Keratinocyte (primary cell): ENCODE measurements at regions not wholly inside any gene's neighbourhood (a gene's known extent, or its start where the extent isn't known, plus 50 kb on each side); places are given as distances from the start of the nearest gene placed in this dataset.

Experiments used
- DNase-seq: peaks from one replicate; pipeline ENCODE4 v3.0.0-alpha.2; 2011; ENCODE audit warnings: low read depth, missing footprints, low spot score
- FAIRE-seq: peaks from 2 replicates; lab custom pipeline; 2011; peaks lifted over from hg19 to GRCh38; lab: Jason Lieb, UNC
- H2AFZ ChIP-seq: 2 replicates; pipeline ENCODE4 v1.6.0; 2012; ENCODE audit warnings: low read length, control low read depth, inconsistent platforms; ENCODE audit not compliant: control insufficient read depth
- H3K27ac ChIP-seq: 2 replicates; pipeline ENCODE4 v1.5.1; 2011; ENCODE audit warnings: low read length; ENCODE audit not compliant: control insufficient read depth, insufficient read depth
- H3K27me3 ChIP-seq: 3 replicates; pipeline ENCODE4 v1.6.0; 2011; ENCODE audit warnings: low read length; ENCODE audit not compliant: control insufficient read depth, insufficient read depth; ENCODE audit errors: extremely low read depth
- H3K36me3 ChIP-seq, 2 experiments: 2 replicates in 1 of 2; 3 replicates in 1 of 2; pipeline ENCODE4 v1.5.1; 2011; ENCODE audit warnings: low read length in 2 of 2, mild to moderate bottlenecking in 1 of 2; ENCODE audit not compliant: control insufficient read depth in 2 of 2, insufficient read depth in 2 of 2; ENCODE audit errors: extremely low read depth in 1 of 2
- H3K4me1 ChIP-seq: 3 replicates; pipeline ENCODE4 v1.5.1; 2011; ENCODE audit warnings: low read length; ENCODE audit not compliant: control insufficient read depth, insufficient read depth; ENCODE audit errors: extremely low read depth
- H3K4me2 ChIP-seq: 3 replicates; pipeline ENCODE4 v1.6.0; 2011; ENCODE audit warnings: low read depth, low read length; ENCODE audit not compliant: control insufficient read depth, insufficient read depth; ENCODE audit errors: extremely low read depth
- H3K4me3 ChIP-seq, 3 experiments: fragments of 200-600 bp in 1 of 3; sonication (generic) in 1 of 3; 2 replicates in 2 of 3; 3 replicates in 1 of 3; pipeline ENCODE4 v1.5.1; 2011 to 2016; ENCODE audit warnings: low read length in 3 of 3, mild to moderate bottlenecking in 3 of 3, control low read depth in 2 of 3, inconsistent platforms in 1 of 3, low read depth in 1 of 3, mixed read lengths in 1 of 3, mixed run types in 1 of 3, moderate library complexity in 1 of 3; ENCODE audit not compliant: control insufficient read depth in 2 of 3, insufficient read depth in 2 of 3; ENCODE audit errors: extremely low read depth in 1 of 3
- H3K79me2 ChIP-seq: 2 replicates; pipeline ENCODE4 v1.6.0; 2012; ENCODE audit warnings: low read length; ENCODE audit not compliant: control insufficient read depth, insufficient read depth
- H3K9ac ChIP-seq: 3 replicates; pipeline ENCODE4 v1.6.0; 2011; ENCODE audit warnings: low read length; ENCODE audit not compliant: control insufficient read depth, insufficient read depth; ENCODE audit errors: extremely low read depth
- H3K9me1 ChIP-seq: 3 replicates; pipeline ENCODE4 v1.6.0; 2011; ENCODE audit warnings: low read length; ENCODE audit not compliant: control insufficient read depth, insufficient read depth; ENCODE audit errors: extremely low read depth
- H3K9me3 ChIP-seq: 2 replicates; pipeline ENCODE4 v1.5.1; 2012; ENCODE audit warnings: low read depth, low read length; ENCODE audit not compliant: control insufficient read depth
- H4K20me1 ChIP-seq: 3 replicates; pipeline ENCODE4 v1.6.0; 2011; ENCODE audit warnings: low read length; ENCODE audit not compliant: control insufficient read depth, insufficient read depth; ENCODE audit errors: extremely low read depth
- EZH2 ChIP-seq: IDR thresholded peaks from one replicate; pipeline ENCODE4 v1.6.1; 2012; ENCODE audit warnings: inconsistent platforms, mild to moderate bottlenecking, low read length, moderate library complexity
- dilution Hi-C: fragments of 300-500 bp; cut with MboI; formaldehyde crosslinking; loops from one replicate; pipeline ENCODE4 v1.7.0; 2020; ENCODE audit warnings: low sequenced_read_pairs; ENCODE audit not compliant: extremely low pct_ligation_motif_present
- TF ChIP-seq, protein P1 (sequence below), 3 experiments: IDR thresholded peaks in 1 of 3; conservative IDR thresholded peaks in 1 of 3; optimal IDR thresholded peaks in 1 of 3; 2 replicates in 2 of 3; 3 replicates in 1 of 3; pipeline versions ENCODE3 to v1.5.1; 2011; ENCODE audit warnings: low read length in 3 of 3, mild to moderate bottlenecking in 3 of 3, moderate library complexity in 2 of 3, control low read depth in 1 of 3, inconsistent platforms in 1 of 3; ENCODE audit not compliant: insufficient read depth in 2 of 3; ENCODE audit errors: extremely low read depth in 1 of 3

DNA sequence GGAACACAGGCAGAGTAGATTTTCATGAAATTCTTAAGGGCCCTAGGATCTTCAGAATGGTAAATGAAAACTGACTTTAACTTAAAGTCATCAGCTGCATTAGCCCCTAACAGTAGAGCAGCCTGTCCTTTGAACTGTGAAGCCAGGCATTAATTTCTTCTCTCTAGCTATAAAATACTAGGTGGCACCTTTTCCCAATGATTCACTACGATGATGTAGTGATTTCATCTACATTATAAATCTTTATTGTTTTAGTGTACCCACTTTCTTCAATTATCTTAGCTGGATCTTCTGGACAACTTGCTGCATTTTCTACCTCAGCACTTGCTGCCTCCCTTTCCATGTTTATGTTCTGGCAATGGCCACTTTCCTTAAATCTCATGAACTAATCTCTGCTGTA lies 290.5 kb downstream of the NOL4 start:
- Histone ChIP-seq H3K4me3 (no peak overlapping the region), H3K79me2 (no peaks in the 10 kb centered on the region), H3K27me3 (no peaks in the 10 kb centered on the region), H2AFZ (no peak overlapping the region), H3K9ac (no peak overlapping the region), H3K9me1 (no peaks in the 10 kb centered on the region), H3K36me3 (no peaks in the 10 kb centered on the region), H3K4me2 (no peak overlapping the region), H3K27ac (no peak overlapping the region), H3K4me1 (no peaks in the 10 kb centered on the region), H3K9me3 (no peaks in the 10 kb centered on the region), H4K20me1 (no peaks in the 10 kb centered on the region)
- FAIRE-seq, result no peak
- DNase-seq, result no peak
- dilution Hi-C loops, result no loop called here
- TF ChIP-seq, protein P1, sequence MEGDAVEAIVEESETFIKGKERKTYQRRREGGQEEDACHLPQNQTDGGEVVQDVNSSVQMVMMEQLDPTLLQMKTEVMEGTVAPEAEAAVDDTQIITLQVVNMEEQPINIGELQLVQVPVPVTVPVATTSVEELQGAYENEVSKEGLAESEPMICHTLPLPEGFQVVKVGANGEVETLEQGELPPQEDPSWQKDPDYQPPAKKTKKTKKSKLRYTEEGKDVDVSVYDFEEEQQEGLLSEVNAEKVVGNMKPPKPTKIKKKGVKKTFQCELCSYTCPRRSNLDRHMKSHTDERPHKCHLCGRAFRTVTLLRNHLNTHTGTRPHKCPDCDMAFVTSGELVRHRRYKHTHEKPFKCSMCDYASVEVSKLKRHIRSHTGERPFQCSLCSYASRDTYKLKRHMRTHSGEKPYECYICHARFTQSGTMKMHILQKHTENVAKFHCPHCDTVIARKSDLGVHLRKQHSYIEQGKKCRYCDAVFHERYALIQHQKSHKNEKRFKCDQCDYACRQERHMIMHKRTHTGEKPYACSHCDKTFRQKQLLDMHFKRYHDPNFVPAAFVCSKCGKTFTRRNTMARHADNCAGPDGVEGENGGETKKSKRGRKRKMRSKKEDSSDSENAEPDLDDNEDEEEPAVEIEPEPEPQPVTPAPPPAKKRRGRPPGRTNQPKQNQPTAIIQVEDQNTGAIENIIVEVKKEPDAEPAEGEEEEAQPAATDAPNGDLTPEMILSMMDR (optimal IDR thresholded peaks at IDR 0.05 in 1 of 3, IDR thresholded peaks at IDR 0.05 in 1 of 3, conservative IDR thresholded peaks at IDR 0.05 in 1 of 3; ENCODE audit: extremely low read depth in 1 of 3, insufficient read depth in 2 of 3, low read length in 3 of 3), result no peak
- no peak for TF ChIP-seq EZH2

GRCh38 chr18:33928231-33928630 lies 296.5 kb downstream of the NOL4 start:
- Histone ChIP-seq H3K4me3 (no peak overlapping the region), H3K9ac (no peak overlapping the region), H3K9me1 (no peaks in the 10 kb centered on the region), H3K27ac (no peak overlapping the region), H3K36me3 (no peaks in the 10 kb centered on the region), H4K20me1 (no peaks in the 10 kb centered on the region), H3K79me2 (no peaks in the 10 kb centered on the region), H3K27me3 (no peaks in the 10 kb centered on the region), H3K4me1 (no peaks in the 10 kb centered on the region), H2AFZ (no peak overlapping the region), H3K9me3 (no peaks in the 10 kb centered on the region), H3K4me2 (no peak overlapping the region)
- FAIRE-seq (no peak), DNase-seq (no peak)
- dilution Hi-C loops, result no loop called here
- no peak for TF ChIP-seq EZH2
- TF ChIP-seq, protein P1 (optimal IDR thresholded peaks at IDR 0.05 in 1 of 3, IDR thresholded peaks at IDR 0.05 in 1 of 3, conservative IDR thresholded peaks at IDR 0.05 in 1 of 3; ENCODE audit: extremely low read depth in 1 of 3, insufficient read depth in 2 of 3, low read length in 3 of 3), result no peak
